ENCODE measurements at regions not wholly inside any gene's neighbourhood (a gene's known extent, or its start where the extent isn't known, plus 50 kb on each side); places are given as distances from the start of the nearest gene placed in this dataset.

DNA sequence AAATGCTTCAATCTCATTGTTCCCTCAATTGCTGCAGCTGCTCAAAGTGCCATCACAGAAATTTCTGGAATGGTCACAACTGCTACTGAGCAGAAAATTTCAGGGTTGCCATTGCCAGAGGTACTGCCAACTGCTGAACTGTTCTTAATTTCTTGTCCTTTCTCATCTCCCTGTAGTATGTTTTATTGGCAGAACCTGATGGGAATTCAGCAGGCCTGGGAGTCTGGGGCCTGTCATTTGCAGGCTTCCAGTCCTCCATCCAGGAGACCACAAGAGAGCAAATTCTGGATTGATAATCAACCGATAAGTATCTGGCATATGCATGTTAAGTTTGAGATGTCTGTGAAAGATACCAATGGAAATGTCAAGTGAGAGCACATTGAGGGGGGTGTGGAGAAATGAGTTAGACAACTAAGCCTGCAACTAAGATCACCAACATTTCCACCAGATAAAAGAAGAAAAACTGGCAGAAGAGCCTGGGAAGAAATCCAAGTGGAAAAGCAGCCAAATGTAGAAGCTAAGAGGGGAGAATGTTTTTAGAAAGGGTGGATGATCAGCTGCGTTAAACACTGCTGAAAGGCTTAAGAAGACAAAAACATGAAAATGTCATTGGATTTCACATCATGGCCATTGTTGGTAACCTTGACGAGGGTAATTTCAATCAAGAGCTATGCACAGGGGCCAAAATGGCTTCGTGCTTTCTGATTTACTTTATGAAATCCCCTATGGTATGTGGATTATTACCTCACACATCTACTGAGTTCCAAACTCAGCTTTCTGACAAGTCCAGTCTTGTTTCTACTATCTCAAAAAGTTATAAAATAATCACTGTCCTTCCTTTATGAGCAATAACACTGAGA, 648.1 kb downstream of the PLPP3 start:
- DNase-seq (ENCODE audit: low read depth in 2 of 2): no peak

- no peak for DNase-seq (ENCODE audit: low read depth in 2 of 2)
Measured at GRCh38 chr1:55929652-55930051, 649.7 kb downstream of the PLPP3 start.

DNA sequence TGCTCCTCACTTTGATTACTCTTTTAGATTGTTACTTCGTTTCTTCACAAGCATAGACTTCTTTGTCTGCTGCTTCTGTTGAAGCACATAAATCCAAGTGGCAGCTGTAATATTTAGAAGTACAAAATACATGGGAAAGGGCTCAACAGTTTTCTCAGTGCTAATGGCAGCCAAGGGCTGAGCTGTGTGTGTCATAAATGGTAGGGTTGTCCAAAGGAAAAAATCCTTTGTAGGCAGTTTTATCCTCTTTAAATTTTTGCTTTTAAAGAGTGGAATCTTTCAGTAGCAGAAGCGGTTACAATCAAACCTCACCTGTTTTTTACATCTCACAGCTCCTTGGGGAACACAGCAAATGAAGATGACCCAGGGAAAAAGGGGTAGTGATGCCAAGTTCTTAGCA, 650.8 kb downstream of the PLPP3 start:
- DNase-seq (ENCODE audit: low read depth in 2 of 2): no peak

DNA sequence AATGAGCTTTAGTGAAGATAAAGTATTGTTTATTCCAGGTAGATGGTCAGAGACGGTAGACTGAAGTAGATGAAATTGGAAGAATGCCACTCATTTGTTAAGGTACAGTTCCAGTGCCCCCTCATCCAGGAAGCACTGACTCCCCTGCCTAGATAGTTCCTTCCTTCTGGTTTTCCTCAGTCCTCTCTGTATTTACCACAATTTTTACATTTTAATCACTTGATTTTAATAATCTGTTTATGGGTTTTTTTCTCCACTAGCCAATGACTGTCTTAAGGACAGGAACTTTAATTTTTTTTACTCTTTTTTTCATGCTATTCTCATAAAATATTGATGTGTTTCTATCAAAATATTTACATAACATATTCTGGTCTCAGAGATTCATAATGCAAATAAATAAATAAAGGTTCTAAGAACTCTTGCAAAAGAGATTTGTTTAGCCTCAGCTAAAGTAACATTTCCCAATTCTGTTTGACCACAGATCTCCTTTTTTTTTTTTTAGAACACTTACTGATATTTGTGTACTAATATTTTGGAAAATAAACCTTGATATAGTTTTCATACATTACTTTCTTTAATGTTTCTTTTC, 651.6 kb downstream of the PLPP3 start:
- no peak for DNase-seq (ENCODE audit: low read depth in 2 of 2)

- no peak for DNase-seq (ENCODE audit: low read depth in 2 of 2)
Measured at GRCh38 chr1:55926906-55927471, 652.4 kb downstream of the PLPP3 start.

GRCh38 chr1:55916907-55917306, 662.5 kb downstream of the PLPP3 start:
- DNase-seq (ENCODE audit: low read depth in 2 of 2): no peak

GRCh38 chr1:55916481-55916880, 662.9 kb downstream of the PLPP3 start:
- DNase-seq (ENCODE audit: low read depth in 2 of 2): no peak

- DNase-seq (ENCODE audit: low read depth in 2 of 2): no peak
Measured at GRCh38 chr1:55913565-55913964, 665.8 kb downstream of the PLPP3 start.

DNA sequence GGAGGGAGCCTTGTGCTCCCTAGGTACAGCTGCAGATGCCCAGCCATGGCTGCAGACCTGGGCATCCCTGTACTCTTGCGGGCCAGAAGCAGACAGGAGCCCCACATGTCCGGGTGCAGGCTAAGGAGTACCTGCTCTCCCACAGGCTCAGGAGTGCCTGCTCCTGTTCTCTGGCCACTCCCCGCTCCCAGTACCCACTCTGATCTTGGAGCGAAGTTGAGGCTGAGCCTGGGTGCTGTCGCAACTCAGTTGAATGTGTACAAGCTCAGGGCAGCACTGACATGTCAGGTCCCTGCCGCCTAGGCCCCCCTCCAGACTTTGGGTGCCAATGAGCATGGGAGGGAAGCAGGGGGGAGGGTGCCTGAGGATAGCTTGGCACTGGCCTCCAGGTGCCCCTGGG, 666.9 kb downstream of the PLPP3 start:
- DNase-seq (ENCODE audit: low read depth in 2 of 2): no peak

DNA sequence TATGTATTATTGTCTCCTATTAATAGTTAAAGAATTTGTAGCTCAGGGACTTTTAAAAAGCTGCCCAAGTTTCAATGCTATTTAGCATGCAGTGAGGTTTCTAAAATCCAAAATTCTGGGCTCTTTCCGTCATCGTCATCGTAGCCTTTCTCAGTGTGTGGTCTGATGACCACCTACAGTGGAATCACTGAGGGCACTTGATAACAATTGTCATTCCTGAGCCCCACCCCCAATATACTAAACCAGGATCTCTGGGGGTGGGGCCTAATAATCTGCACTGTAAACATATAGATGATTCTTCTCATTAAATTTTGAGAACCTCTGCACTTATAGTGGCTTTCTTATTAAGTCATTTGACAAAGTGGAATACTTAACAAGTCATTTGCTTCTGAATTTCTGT, 674.8 kb downstream of the PLPP3 start:
- no peak for DNase-seq (ENCODE audit: low read depth in 2 of 2)

- DNase-seq (ENCODE audit: low read depth in 2 of 2): no peak
Measured at GRCh38 chr1:55898181-55898580, 681.2 kb downstream of the PLPP3 start.

DNA sequence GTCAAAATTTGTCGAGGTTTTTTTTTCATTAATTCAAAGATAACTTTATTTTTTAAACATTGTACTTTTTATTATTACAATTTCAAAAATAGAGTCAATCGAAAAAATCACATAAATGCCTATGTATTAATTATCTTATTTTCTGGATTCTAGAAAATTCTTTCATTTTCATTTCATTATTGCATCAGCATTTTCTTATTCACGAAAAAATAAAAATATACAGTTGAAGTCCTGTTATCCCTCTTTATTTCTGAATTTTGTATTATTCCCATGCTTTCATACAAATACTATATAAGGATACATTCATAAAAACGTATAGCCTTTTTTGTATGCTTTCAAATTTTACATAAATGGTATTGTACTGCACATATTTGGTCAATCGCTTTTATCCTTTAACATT, 681.0 kb upstream of the USP24 start:
- DNase-seq (ENCODE audit: low read depth in 2 of 2): no peak

GRCh38 chr1:55894521-55894920, 679.4 kb upstream of the USP24 start:
- DNase-seq (ENCODE audit: low read depth in 2 of 2): no peak

- no peak for DNase-seq (ENCODE audit: low read depth in 2 of 2)
Measured at GRCh38 chr1:55893155-55893554, 678.0 kb upstream of the USP24 start.

DNA sequence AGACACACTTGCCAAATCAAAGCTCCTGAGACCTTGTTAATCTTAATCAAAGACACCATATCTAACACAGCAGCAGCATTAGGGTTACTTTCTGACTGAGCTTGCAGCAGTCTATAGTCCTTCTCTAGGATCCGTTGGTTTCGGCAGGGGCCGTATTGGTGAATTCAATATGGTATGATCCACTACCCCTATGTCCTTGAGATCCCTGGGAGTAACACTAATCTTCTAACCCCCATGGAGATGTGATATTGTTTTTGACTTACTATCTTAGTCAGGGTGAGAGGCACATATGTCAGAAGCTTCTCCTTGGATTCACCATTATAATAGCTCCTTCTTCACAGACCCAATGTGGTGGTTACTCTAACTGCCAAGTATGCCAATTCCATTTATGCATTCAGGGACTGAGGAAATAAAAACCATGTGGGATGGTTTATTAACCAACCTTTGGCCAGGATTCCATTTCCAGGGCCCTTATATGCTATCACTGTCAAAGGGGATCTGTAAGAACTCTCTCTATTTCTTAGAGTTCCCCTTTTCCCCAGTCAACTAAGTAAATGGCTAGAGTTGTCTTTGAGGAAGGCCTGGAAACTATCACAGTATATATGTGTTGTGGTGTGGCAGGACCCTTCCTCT, 673.6 kb upstream of the USP24 start:
- DNase-seq (ENCODE audit: low read depth in 2 of 2): no peak

GRCh38 chr1:55886856-55887712, 671.9 kb upstream of the USP24 start:
- DNase-seq (ENCODE audit: low read depth in 2 of 2): no peak

- DNase-seq (ENCODE audit: low read depth in 2 of 2): no peak
Measured at GRCh38 chr1:55885619-55886018, 670.5 kb upstream of the USP24 start.

DNA sequence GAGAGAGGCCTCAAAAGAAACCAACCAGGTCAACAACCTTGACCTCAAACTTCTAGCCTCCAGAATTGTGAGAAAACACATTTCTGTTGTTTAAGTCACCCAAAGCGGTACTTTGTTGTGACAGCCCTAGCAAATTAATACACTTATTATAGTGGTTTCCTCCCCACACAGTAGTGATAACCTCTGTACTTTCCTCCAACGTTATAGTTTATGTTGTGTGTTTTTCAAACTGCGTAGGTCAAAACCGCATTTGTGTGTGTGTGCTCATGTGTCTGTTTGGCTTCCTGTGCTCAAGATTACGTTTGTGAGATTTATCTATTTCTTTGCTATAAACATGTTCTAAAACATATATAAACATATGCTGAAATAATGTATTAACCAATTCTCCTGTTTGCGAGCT, 667.8 kb upstream of the USP24 start:
- DNase-seq (ENCODE audit: low read depth in 2 of 2): no peak

GRCh38 chr1:55879346-55879745, 664.2 kb upstream of the USP24 start:
- DNase-seq (ENCODE audit: low read depth in 2 of 2): no peak

DNA sequence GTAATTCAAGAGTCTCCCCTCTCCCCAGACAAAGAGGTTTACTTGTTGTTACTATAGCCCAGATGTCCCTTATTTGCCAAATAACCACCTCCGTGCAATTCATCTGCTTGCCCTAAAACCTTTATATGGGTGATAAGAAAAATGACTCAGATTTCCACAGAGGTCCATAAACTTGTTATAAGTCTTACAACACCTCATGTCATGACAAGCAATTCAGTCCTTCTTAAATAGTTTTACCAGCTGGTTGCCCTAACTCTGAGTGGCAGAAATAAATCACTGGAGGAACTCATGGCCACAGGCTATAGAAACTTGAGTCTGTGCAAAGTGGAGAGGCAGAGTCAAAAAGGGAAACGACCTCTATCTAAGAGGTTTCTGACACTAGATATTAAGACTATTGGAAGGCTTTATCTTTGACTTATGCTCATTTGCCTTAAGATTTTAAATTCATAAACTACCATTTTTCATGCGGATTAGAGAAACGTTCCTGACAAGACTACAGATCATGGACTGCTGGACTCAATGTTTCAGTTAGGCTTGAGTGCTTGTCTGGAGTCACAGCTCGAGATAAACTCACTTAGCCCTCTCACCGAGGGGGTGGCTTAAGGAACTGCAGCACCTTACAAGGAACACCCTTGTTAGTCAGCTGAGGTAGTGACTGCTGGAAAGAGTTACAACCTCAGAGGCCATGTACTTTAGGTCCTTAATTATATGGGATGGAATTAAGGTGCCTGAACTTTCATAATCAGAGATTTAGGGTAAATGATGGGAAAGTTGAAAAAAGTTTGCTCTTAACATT, 662.5 kb upstream of the USP24 start:
- no peak for DNase-seq (ENCODE audit: low read depth in 2 of 2)
